GM23338 (cell line): ENCODE measurements at regions not wholly inside any gene's neighbourhood (a gene's known extent, or its start where the extent isn't known, plus 50 kb on each side); places are given as distances from the start of the nearest gene placed in this dataset.

Source experiments
- CREB1 ChIP-seq: fragments of 250-450 bp; sonication (Bioruptor Pico); IDR thresholded peaks from 2 replicates; pipeline ENCODE4 v1.5.0; 2020; ENCODE audit warnings: low read depth, mild to moderate bottlenecking, moderate library complexity
- ETS1 ChIP-seq: IDR thresholded peaks from 2 replicates; pipeline ENCODE4 v1.6.1; 2016; ENCODE audit warnings: antibody characterized with exemption
- JUNB ChIP-seq: IDR thresholded peaks from one replicate; pipeline ENCODE4 v1.6.1; 2016; ENCODE audit warnings: antibody characterized with exemption; ENCODE audit not compliant: unreplicated experiment
- POLR2AphosphoS5 ChIP-seq: IDR thresholded peaks from 2 replicates; pipeline ENCODE4 v1.6.1; 2016; ENCODE audit warnings: antibody characterized with exemption, low read depth
- ZNF114 ChIP-seq: fragments of 250-450 bp; sonication (Bioruptor Pico); IDR thresholded peaks from 2 replicates; pipeline ENCODE4 v1.5.0; 2020; ENCODE audit warnings: mild to moderate bottlenecking, moderate library complexity
- ZNF462 ChIP-seq: fragments of 250-450 bp; sonication (Bioruptor Pico); IDR thresholded peaks from 2 replicates; pipeline ENCODE4 v1.5.0; 2020; ENCODE audit warnings: mild to moderate bottlenecking, moderate library complexity
- TF ChIP-seq, protein P1 (sequence below): IDR thresholded peaks from one replicate; pipeline ENCODE4 v1.6.1; 2018; ENCODE audit warnings: antibody characterized with exemption; ENCODE audit not compliant: unreplicated experiment

DNA sequence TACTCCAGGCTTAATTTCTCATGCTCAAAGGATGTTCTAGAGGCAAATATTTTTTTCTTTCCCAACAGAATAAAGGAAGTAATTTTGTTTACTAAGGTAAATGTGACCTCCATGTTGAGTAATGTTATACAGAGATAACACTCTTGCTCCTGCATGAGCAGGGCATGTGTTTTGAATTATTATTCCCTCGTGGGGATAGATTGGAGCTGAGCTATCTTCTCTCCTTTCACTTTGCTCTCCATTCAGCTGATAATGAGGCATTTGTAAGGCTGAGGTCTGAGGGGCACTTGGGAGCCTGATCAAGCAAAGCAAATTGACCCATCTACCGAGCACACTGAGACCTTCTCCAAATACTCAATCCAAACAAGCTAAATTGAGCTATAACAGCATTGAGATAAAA is 50.7 kb upstream of the GHITM start (continued):
- TF ChIP-seq ZNF462 (CRISPR knock-in tag) = no peak
- TF ChIP-seq, protein P1, sequence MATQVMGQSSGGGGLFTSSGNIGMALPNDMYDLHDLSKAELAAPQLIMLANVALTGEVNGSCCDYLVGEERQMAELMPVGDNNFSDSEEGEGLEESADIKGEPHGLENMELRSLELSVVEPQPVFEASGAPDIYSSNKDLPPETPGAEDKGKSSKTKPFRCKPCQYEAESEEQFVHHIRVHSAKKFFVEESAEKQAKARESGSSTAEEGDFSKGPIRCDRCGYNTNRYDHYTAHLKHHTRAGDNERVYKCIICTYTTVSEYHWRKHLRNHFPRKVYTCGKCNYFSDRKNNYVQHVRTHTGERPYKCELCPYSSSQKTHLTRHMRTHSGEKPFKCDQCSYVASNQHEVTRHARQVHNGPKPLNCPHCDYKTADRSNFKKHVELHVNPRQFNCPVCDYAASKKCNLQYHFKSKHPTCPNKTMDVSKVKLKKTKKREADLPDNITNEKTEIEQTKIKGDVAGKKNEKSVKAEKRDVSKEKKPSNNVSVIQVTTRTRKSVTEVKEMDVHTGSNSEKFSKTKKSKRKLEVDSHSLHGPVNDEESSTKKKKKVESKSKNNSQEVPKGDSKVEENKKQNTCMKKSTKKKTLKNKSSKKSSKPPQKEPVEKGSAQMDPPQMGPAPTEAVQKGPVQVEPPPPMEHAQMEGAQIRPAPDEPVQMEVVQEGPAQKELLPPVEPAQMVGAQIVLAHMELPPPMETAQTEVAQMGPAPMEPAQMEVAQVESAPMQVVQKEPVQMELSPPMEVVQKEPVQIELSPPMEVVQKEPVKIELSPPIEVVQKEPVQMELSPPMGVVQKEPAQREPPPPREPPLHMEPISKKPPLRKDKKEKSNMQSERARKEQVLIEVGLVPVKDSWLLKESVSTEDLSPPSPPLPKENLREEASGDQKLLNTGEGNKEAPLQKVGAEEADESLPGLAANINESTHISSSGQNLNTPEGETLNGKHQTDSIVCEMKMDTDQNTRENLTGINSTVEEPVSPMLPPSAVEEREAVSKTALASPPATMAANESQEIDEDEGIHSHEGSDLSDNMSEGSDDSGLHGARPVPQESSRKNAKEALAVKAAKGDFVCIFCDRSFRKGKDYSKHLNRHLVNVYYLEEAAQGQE = no peak
- no peak for TF ChIP-seq ZNF114
- TF ChIP-seq POLR2AphosphoS5 = no peak
- no peak for TF ChIP-seq ETS1
- TF ChIP-seq CREB1 (CRISPR knock-in tag) = no peak
- TF ChIP-seq JUNB = no peak
